ENCODE measurements at regions not wholly inside any gene's neighbourhood (a gene's known extent, or its start where the extent isn't known, plus 50 kb on each side); places are given as distances from the start of the nearest gene placed in this dataset.

GRCh38 chr7:125611582-125611981 lies 682.0 kb upstream of the POT1 start:
- TF ChIP-seq ZBTB7A (IDR thresholded peaks at IDR 0.05; ENCODE audit: low read depth) = no peak
- TF ChIP-seq, protein P1, sequence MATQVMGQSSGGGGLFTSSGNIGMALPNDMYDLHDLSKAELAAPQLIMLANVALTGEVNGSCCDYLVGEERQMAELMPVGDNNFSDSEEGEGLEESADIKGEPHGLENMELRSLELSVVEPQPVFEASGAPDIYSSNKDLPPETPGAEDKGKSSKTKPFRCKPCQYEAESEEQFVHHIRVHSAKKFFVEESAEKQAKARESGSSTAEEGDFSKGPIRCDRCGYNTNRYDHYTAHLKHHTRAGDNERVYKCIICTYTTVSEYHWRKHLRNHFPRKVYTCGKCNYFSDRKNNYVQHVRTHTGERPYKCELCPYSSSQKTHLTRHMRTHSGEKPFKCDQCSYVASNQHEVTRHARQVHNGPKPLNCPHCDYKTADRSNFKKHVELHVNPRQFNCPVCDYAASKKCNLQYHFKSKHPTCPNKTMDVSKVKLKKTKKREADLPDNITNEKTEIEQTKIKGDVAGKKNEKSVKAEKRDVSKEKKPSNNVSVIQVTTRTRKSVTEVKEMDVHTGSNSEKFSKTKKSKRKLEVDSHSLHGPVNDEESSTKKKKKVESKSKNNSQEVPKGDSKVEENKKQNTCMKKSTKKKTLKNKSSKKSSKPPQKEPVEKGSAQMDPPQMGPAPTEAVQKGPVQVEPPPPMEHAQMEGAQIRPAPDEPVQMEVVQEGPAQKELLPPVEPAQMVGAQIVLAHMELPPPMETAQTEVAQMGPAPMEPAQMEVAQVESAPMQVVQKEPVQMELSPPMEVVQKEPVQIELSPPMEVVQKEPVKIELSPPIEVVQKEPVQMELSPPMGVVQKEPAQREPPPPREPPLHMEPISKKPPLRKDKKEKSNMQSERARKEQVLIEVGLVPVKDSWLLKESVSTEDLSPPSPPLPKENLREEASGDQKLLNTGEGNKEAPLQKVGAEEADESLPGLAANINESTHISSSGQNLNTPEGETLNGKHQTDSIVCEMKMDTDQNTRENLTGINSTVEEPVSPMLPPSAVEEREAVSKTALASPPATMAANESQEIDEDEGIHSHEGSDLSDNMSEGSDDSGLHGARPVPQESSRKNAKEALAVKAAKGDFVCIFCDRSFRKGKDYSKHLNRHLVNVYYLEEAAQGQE (IDR thresholded peaks at IDR 0.05; ENCODE audit: low read depth) = no peak
- no peak for TF ChIP-seq YY1 (IDR thresholded peaks at IDR 0.05; ENCODE audit: low read depth)
- TF ChIP-seq TCF12 (IDR thresholded peaks at IDR 0.05; ENCODE audit: low read depth) = no peak
- TF ChIP-seq, protein P2, sequence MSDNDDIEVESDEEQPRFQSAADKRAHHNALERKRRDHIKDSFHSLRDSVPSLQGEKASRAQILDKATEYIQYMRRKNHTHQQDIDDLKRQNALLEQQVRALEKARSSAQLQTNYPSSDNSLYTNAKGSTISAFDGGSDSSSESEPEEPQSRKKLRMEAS (IDR thresholded peaks at IDR 0.05) = no peak
- TF ChIP-seq RAD21 (IDR thresholded peaks at IDR 0.05; ENCODE audit: low read depth) = no peak
- no peak for TF ChIP-seq TEAD4 (IDR thresholded peaks at IDR 0.05)
- TF ChIP-seq, protein P3, sequence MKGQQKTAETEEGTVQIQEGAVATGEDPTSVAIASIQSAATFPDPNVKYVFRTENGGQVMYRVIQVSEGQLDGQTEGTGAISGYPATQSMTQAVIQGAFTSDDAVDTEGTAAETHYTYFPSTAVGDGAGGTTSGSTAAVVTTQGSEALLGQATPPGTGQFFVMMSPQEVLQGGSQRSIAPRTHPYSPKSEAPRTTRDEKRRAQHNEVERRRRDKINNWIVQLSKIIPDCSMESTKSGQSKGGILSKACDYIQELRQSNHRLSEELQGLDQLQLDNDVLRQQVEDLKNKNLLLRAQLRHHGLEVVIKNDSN (IDR thresholded peaks at IDR 0.05) = no peak
- no peak for TF ChIP-seq CREB1 (IDR thresholded peaks at IDR 0.05; ENCODE audit: low read depth)
- TF ChIP-seq FOXM1 (IDR thresholded peaks at IDR 0.05; ENCODE audit: borderline replicate concordance, low read depth) = no peak
- TF ChIP-seq EP300 (IDR thresholded peaks at IDR 0.05; ENCODE audit: borderline replicate concordance) = no peak
- TF ChIP-seq NFIC (IDR thresholded peaks at IDR 0.05) = no peak

- TF ChIP-seq ZBTB7A (IDR thresholded peaks at IDR 0.05; ENCODE audit: low read depth) (no peak), CREB1 (IDR thresholded peaks at IDR 0.05; ENCODE audit: low read depth) (no peak), EGR1 (IDR thresholded peaks at IDR 0.05) (no peak), TEAD4 (IDR thresholded peaks at IDR 0.05) (no peak), TCF12 (IDR thresholded peaks at IDR 0.05; ENCODE audit: low read depth) (no peak), NFIC (IDR thresholded peaks at IDR 0.05) (no peak), RAD21 (IDR thresholded peaks at IDR 0.05; ENCODE audit: low read depth) (no peak), CEBPB (IDR thresholded peaks at IDR 0.05) (no peak), EP300 (IDR thresholded peaks at IDR 0.05; ENCODE audit: borderline replicate concordance) (no peak), FOXM1 (IDR thresholded peaks at IDR 0.05; ENCODE audit: borderline replicate concordance, low read depth) (no peak), YY1 (IDR thresholded peaks at IDR 0.05; ENCODE audit: low read depth) (no peak)
- TF ChIP-seq, protein P1 (IDR thresholded peaks at IDR 0.05; ENCODE audit: low read depth) = no peak
- TF ChIP-seq, protein P3 (IDR thresholded peaks at IDR 0.05) = no peak
- TF ChIP-seq, protein P2 (IDR thresholded peaks at IDR 0.05) = no peak
Measured at GRCh38 chr7:125606671-125607070, 677.0 kb upstream of the POT1 start.

GRCh38 chr7:125605241-125605640 lies 675.6 kb upstream of the POT1 start:
- no peak for TF ChIP-seq RAD21 (IDR thresholded peaks at IDR 0.05; ENCODE audit: low read depth)
- TF ChIP-seq, protein P3 (IDR thresholded peaks at IDR 0.05) = no peak
- no peak for TF ChIP-seq CEBPB (IDR thresholded peaks at IDR 0.05)
- TF ChIP-seq EP300 (IDR thresholded peaks at IDR 0.05; ENCODE audit: borderline replicate concordance) = no peak
- no peak for TF ChIP-seq EGR1 (IDR thresholded peaks at IDR 0.05)
- no peak for TF ChIP-seq YY1 (IDR thresholded peaks at IDR 0.05; ENCODE audit: low read depth)
- TF ChIP-seq ZBTB7A (IDR thresholded peaks at IDR 0.05; ENCODE audit: low read depth) = no peak
- TF ChIP-seq NFIC (IDR thresholded peaks at IDR 0.05) = no peak
- no peak for TF ChIP-seq FOXM1 (IDR thresholded peaks at IDR 0.05; ENCODE audit: borderline replicate concordance, low read depth)
- no peak for TF ChIP-seq CREB1 (IDR thresholded peaks at IDR 0.05; ENCODE audit: low read depth)
- TF ChIP-seq, protein P1 (IDR thresholded peaks at IDR 0.05; ENCODE audit: low read depth) = no peak

DNA sequence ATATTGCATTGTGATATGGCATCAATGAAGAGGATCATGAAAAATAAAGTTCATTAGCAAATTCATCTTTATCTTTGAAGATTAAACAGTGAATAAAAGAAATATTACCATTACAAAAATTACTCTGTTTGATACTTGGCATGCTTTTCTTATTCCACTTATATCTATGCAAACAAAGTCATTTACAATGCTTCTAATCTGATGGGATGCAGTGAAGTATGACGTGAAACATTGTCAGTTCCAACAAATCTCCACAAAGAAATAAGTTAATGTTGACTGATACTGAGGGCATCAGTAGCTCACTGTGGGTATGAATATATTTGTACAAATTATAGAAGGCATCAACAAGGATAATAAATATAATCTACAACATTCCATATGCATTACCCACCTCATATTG lies 672.8 kb upstream of the POT1 start:
- TF ChIP-seq EGR1 (IDR thresholded peaks at IDR 0.05) (no peak), EP300 (IDR thresholded peaks at IDR 0.05; ENCODE audit: borderline replicate concordance) (no peak), TCF12 (IDR thresholded peaks at IDR 0.05; ENCODE audit: low read depth) (no peak), CEBPB (IDR thresholded peaks at IDR 0.05) (no peak), CREB1 (IDR thresholded peaks at IDR 0.05; ENCODE audit: low read depth) (no peak), YY1 (IDR thresholded peaks at IDR 0.05; ENCODE audit: low read depth) (no peak), ZBTB7A (IDR thresholded peaks at IDR 0.05; ENCODE audit: low read depth) (no peak), NFIC (IDR thresholded peaks at IDR 0.05) (no peak), FOXM1 (IDR thresholded peaks at IDR 0.05; ENCODE audit: borderline replicate concordance, low read depth) (no peak), RAD21 (IDR thresholded peaks at IDR 0.05; ENCODE audit: low read depth) (no peak), TEAD4 (IDR thresholded peaks at IDR 0.05) (no peak), TAF1 (IDR thresholded peaks at IDR 0.05; ENCODE audit: low read depth) (no peak)
- TF ChIP-seq, protein P1 (IDR thresholded peaks at IDR 0.05; ENCODE audit: low read depth) = no peak
- TF ChIP-seq, protein P3 (IDR thresholded peaks at IDR 0.05) = no peak
- TF ChIP-seq, protein P2 (IDR thresholded peaks at IDR 0.05) = no peak

Measured in Ishikawa (cell line).